Stimulated activated effector memory CD8-positive, alpha-beta T cell treated with anti-CD3 and anti-CD28 coated beads, Interleukin-12 subunit alpha, Interleukin-12 subunit beta, amount 100 ng/mL, for 72 hours (primary cell): ENCODE measurements at regions not wholly inside any gene's neighbourhood (a gene's known extent, or its start where the extent isn't known, plus 50 kb on each side); places are given as distances from the start of the nearest gene placed in this dataset.
A peak's percentile ranks its signal among the peaks of the same experiment; 100 is the strongest.
"Not testable (repeated sequence)": the region's sequence is repeated elsewhere in the genome, so short reads cannot be mapped to it uniquely, and the experiment has no call there.

Experiments
- ATAC-seq: fragments of 150-1000 bp; cut with Tn5 transposase; 2 replicates; pipeline ENCODE4 v1.10.0; 2021
- DNase-seq, 2 donors: peaks; one replicate each; pipeline ENCODE4 v3.0.0; 2021 to 2022; ENCODE audit warnings: low spot score in 2 of 2
- H3K27ac Mint-ChIP-seq: one replicate; pipeline ENCODE4 v1.8.0; 2022; ENCODE audit warnings: mild to moderate bottlenecking, mixed read lengths
- H3K36me3 Mint-ChIP-seq: one replicate; pipeline ENCODE4 v1.8.0; 2022; ENCODE audit warnings: mild to moderate bottlenecking, mixed read lengths
- H3K4me1 Mint-ChIP-seq: one replicate; pipeline ENCODE4 v1.8.0; 2022; ENCODE audit warnings: mixed read lengths
- H3K4me3 Mint-ChIP-seq: one replicate; pipeline ENCODE4 v1.8.0; 2022; ENCODE audit warnings: mild to moderate bottlenecking, mixed read lengths
- H3K9me3 Mint-ChIP-seq: one replicate; pipeline ENCODE4 v1.8.0; 2022; ENCODE audit warnings: mixed read lengths

DNA sequence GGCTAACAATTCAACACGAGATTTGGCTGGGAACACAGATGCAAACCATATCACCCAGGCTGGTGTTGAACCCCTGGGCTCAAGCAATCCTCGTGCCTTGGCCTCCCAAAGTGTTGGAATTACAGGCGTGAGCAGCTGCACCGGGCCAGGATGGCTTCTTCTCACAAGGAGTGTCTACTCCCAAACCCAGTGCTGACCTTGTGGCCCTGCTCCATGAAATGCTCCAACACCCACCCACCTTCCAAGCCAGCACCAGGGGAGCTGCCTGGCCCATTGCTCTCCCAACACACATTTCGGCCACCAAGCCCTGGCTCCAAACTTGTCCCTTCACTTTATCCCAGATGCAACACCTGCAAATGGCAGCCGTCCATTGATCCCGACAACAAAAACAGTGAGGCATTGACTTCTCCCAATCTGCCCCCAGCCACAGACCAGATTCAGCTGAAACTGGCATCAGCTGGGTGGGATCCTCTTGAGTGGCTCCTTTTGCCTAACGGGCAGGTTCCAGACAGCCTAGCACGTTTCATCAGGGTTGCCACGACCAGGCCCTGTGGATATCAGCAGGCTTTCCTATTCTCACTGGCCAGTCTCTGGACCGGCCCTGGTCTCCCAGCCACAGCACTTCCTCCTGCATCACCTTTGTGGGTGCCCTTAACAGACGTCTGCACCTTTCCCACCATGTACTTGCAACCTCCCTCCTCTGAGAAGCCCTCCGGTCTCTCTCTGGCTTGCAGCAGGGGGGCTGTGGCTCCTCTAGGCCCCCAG, 105.7 kb upstream of the CARD11 start:
- H3K4me1 Mint-ChIP-seq, result peaks cover 46% of the 10 kb centered on the region
- no peak overlapping the region for H3K4me3 Mint-ChIP-seq
- ATAC-seq (no peak), DNase-seq (no peak)
- no peaks in the 10 kb centered on the region for H3K9me3 Mint-ChIP-seq
- H3K36me3 Mint-ChIP-seq, result no peaks in the 10 kb centered on the region
- H3K27ac Mint-ChIP-seq, result peak overlapping the region; percentile 27

DNA sequence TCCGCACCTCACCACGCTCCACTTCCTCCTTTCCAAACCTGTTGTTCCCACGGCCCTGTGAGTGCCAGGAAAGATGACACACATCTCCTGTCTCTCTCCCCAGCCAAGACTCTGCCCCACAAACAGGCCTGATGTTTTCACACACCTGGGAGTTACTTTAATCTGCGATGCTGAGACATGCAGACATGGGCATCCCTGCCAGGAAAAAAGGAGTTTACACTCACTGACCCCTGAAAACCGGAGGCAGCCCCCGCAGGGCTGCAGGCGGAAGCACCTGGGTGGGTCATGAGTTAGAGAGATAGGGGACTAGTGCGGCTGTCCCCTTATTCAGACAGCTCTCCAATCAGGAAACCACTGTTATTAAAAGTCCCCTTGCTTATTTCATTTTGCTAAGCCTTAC, 106.4 kb upstream of the CARD11 start:
- peaks cover 52% of the 10 kb centered on the region for H3K4me1 Mint-ChIP-seq
- DNase-seq (no peak), ATAC-seq (no peak)
- H3K4me3 Mint-ChIP-seq, result no peak overlapping the region
- H3K27ac Mint-ChIP-seq, result peak overlapping the region; percentile 27
- no peaks in the 10 kb centered on the region for H3K9me3 Mint-ChIP-seq
- peaks cover 4% of the 10 kb centered on the region for H3K36me3 Mint-ChIP-seq

DNA sequence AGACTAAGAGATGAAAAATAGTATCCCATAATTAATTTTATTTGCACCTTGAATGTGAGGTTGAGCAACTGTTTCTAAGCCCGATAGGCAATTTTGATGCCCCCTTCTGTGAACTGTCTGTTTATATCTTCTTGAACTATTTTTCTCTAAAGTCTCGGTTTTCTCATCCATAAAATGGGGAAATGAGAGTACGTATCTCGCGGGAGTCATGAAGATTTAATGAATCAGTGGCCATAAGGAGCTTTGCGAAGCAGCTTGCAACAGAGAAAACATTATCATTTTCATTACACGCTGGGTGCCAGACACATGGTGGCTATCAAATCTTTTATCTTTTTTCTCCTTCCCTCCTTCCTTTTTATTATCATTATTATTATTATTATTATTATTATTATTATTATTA, 108.1 kb upstream of the CARD11 start:
- H3K27ac Mint-ChIP-seq, result no peak overlapping the region
- H3K4me1 Mint-ChIP-seq, result peaks cover 50% of the 10 kb centered on the region
- ATAC-seq (no peak), DNase-seq (no peak)
- peaks cover 6% of the 10 kb centered on the region for H3K36me3 Mint-ChIP-seq
- no peak overlapping the region for H3K4me3 Mint-ChIP-seq
- H3K9me3 Mint-ChIP-seq, result no peaks in the 10 kb centered on the region

DNA sequence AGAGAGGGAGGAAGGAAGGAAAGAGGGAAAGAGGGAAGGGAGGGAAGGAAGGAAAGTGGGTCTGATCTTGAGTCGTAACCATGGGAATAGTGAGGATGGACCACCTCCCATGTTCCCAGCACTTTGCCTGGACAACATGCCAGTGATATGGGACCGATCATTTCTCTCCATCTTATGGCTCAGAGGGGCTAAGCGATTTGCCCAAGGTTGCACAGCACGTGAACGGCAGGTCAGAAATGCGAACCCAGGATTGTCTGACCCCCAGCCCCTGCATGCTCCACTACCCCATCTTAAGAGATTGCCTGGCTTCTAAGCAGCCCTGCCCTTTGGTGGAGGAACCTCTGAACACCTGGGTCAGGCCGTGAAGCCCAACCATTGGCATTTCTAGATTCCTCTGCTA, 109.0 kb upstream of the CARD11 start:
- Mint-ChIP-seq H3K36me3 (peaks cover 6% of the 10 kb centered on the region), H3K4me3 (no peak overlapping the region), H3K4me1 (peaks cover 53% of the 10 kb centered on the region), H3K27ac (peak overlapping the region; percentile 80), H3K9me3 (no peaks in the 10 kb centered on the region)
- DNase-seq (no peak), ATAC-seq (no peak)

DNA sequence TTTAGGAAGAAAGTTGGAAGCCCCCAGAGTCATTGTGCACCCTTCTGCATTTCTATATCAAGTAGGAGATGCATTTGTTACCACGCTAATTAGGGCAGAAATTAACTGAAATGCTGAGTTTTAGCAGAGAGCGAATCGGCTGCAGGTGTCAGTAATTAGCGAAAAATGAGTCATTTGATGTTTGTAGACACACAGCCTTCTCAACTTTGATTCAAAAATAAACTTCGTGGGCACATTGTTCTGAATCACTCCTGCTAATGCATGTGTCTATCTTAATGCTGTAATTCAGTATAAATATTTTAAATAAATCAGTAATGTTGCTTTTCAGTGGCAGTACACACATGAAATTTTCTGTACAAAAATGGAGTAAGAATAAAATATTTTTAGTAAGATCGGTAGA, 109.5 kb upstream of the CARD11 start:
- no peak overlapping the region for H3K4me3 Mint-ChIP-seq

DNA sequence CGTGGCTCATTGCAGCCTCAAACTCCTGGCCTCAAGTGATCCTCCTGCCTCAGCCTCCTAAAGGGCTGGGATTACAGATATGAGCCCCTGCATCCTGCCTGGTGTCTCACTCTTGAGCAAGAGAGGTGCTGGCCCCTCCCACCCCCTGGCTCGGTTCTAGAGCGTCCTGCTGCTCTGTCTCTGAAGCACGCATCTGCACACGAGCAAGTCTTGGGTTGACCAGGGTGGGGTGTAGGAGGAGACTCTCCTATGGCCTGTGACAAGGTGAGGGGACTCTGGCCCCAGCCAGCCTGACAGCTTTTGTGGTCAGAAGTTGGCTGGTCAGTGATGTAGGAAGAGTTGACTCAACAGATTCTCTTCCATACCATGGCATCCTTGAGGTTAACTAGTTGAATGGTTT, 110.7 kb upstream of the CARD11 start:
- no peaks in the 10 kb centered on the region for H3K9me3 Mint-ChIP-seq
- ATAC-seq, result no peak
- DNase-seq, result no peak
- H3K27ac Mint-ChIP-seq, result no peak overlapping the region
- peaks cover 6% of the 10 kb centered on the region for H3K36me3 Mint-ChIP-seq
- H3K4me3 Mint-ChIP-seq, result no peak overlapping the region
- peaks cover 54% of the 10 kb centered on the region for H3K4me1 Mint-ChIP-seq

More for the DNA sequence above, 109.5 kb upstream of the CARD11 start:
- peaks cover 57% of the 10 kb centered on the region for H3K4me1 Mint-ChIP-seq
- peaks cover 6% of the 10 kb centered on the region for H3K36me3 Mint-ChIP-seq
- H3K27ac Mint-ChIP-seq, result no peak overlapping the region
- ATAC-seq (peak; percentile 79), DNase-seq (no peak)
- no peaks in the 10 kb centered on the region for H3K9me3 Mint-ChIP-seq

DNA sequence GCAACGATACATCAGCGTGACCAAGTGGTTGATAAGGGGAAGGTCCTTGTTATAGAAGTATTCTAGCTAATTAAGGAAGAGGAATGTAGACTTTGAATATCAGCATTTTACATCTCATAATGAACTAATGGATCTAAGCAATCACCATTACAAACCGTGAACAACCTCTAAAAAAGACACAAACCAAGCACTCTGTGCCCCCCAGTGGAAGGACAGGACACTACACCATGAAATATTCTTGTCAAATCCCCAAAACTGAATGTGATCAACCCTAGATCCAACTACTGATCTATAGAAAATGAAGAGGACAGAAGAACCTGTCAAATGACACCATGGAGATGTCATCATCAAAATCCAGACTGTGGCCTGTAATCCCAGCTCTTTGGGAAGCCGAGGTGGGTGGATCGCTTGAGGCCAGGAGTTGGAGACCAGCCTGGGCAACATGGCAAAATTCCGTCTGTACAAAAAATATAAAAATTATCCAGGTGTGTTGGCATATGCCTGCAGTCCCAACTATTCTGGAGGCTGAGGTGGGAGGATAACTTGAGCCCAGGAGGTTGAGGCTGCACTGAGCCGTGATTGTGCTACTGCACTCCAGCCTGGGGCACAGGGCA, 111.3 kb upstream of the CARD11 start:
- Mint-ChIP-seq H3K9me3 (no peaks in the 10 kb centered on the region), H3K27ac (no peak overlapping the region), H3K36me3 (peaks cover 6% of the 10 kb centered on the region), H3K4me3 (no peak overlapping the region), H3K4me1 (peaks cover 48% of the 10 kb centered on the region)
- ATAC-seq (peak; percentile 71), DNase-seq (peak; percentile 44 to 80)

DNA sequence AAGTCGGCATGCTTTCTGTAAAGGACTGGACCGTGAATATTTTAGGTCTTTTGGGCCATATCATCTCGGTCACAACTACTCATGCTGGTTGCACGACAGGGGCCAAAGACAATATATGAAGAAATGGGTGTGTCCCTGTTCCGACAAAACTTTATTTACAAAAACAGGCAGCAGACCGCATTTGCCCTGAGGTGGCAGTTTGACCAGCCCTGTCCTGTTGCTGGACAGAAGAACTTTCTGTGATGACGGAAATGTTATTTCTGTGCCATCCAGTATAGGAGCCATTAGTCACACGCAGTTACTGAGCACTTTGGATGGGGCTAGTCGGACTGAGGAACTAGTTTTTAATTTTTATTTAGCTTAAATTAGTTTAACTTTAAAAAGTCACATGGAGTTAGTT, 112.8 kb upstream of the CARD11 start:
- DNase-seq (no peak), ATAC-seq (no peak)
- Mint-ChIP-seq H3K9me3 (no peaks in the 10 kb centered on the region), H3K36me3 (peaks cover 6% of the 10 kb centered on the region), H3K4me1 (peaks cover 44% of the 10 kb centered on the region), H3K4me3 (no peak overlapping the region), H3K27ac (no peak overlapping the region)

DNA sequence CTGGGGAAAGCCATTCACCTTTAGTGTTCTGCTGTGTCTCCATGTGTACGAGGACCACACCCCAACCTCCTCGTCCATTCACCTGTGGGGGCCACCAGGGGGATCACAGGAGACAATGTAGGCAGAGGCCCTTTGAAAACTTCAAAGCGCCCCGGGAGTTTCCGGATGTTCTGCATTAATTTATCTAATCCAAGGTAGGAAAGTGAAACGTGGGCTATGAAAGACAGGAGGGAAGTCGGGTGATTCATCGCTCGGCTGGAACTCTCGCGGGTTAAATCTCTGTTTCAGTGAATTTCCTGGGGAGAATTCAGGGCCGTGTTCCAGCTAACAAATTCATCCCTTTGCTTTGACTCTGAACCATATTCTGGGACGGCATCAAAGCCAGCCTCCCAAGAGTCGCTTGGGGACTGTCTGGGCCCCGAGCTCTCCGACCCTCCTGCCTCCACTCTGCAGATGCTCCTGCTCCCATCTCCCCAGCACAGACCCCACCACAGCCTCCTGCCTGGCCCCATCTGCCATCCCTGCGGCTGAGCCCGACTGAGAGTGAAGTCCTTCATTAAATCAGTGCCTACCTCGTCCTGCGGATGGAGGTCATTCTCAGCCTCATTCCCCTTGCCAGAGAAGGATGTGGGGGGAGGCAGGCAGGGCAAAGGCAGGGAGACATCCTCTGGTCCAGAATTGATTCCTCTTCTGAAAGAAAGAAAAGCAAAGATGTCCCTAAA, 114.1 kb upstream of the CARD11 start:
- Mint-ChIP-seq H3K36me3 (peaks cover 6% of the 10 kb centered on the region), H3K9me3 (no peaks in the 10 kb centered on the region), H3K27ac (no peak overlapping the region), H3K4me1 (peaks cover 35% of the 10 kb centered on the region), H3K4me3 (no peak overlapping the region)
- ATAC-seq (no peak), DNase-seq (no peak)

DNA sequence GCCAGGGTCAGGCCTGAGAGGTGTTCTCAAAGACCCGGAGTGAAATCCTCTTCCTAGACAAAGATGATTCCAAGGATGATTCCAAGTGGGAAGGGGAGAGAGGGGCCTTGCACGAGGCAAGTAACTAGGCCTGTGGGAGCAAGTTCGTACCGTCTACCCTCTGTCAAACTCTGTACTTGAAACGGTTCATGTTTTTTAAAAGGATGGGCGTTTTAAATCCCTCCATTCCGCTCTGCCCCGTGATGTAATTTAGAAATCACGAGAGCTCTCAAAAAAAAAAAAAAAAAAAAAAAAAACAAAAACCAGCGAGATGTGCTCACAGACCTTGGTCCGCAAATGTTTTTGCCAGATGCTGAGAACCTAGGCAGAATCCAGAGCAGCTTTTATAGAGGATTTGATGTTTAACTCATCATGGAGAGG, 114.7 kb upstream of the CARD11 start:
- H3K4me1 Mint-ChIP-seq, result peaks cover 28% of the 10 kb centered on the region
- no peak for ATAC-seq

DNA sequence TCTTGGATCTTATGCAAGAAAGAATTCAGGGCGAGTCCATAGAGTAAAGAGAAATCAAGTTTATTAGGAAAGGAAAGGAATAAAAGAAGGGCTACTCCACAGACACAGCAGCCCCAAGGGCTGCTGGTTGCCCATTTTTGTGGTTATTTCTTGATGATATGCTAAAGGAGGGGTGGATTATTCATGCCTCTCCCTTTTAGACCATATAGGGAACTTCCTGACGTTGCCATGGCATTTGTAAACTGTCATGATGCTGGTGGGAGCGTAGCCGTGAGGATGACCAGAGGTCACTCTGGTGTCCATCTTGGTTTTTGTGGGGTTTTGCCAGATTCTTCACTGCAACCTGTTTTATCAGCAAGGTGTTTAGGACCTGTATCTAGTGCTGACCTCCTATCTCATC, 115.4 kb upstream of the CARD11 start:
- DNase-seq (no peak), ATAC-seq (no peak)
- no peak overlapping the region for H3K4me3 Mint-ChIP-seq
- H3K27ac Mint-ChIP-seq, result no peak overlapping the region
- H3K36me3 Mint-ChIP-seq, result peaks cover 6% of the 10 kb centered on the region
- H3K4me1 Mint-ChIP-seq, result peaks cover 23% of the 10 kb centered on the region
- no peaks in the 10 kb centered on the region for H3K9me3 Mint-ChIP-seq

More for the DNA sequence above, 114.7 kb upstream of the CARD11 start:
- no peaks in the 10 kb centered on the region for H3K9me3 Mint-ChIP-seq
- H3K36me3 Mint-ChIP-seq, result peaks cover 6% of the 10 kb centered on the region
- H3K27ac Mint-ChIP-seq, result no peak overlapping the region
- DNase-seq, result no peak
- no peak overlapping the region for H3K4me3 Mint-ChIP-seq

DNA sequence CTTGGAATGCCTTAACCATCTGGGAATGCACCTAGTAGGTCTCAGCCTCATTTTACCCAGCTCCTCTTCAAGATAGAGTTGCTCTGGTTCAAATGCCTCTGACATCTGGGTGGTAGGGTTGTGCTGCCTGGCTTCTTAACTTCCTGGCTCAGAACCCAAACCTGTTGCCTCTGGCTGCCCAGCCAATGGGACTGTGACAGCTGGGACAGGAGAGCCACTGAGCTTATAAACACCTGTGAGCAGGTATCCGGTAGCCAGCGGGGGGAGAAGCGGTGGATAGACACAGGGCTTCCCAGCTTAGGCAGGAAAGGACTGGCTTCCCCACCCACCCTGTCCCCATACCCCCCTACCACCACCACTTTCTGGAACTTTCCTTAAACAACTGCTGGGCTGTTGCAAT, 115.8 kb upstream of the CARD11 start:
- Mint-ChIP-seq H3K36me3 (peaks cover 6% of the 10 kb centered on the region), H3K4me3 (no peak overlapping the region), H3K27ac (no peak overlapping the region), H3K4me1 (peaks cover 19% of the 10 kb centered on the region), H3K9me3 (no peaks in the 10 kb centered on the region)
- ATAC-seq, result no peak
- DNase-seq, result no peak

DNA sequence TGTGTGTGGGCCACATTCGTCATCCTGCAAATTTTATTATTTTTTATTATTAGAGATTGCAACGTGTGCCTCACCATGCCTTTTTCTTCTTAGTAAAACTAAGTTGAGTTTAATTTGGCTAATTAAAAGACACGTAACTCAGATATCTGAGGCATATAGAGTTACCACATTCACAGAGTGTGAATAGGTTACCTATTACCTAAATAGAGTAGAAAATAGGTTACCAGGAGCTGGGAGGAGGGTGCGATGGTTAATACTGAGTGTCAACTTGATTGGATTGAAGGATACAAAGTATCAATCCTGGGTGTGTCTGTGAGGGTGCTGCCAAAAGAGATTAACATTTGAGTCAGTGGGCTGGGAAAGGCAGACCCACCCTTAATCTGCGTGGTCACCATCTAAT, 116.3 kb upstream of the CARD11 start:
- not testable (repeated sequence) for H3K4me3 Mint-ChIP-seq, ATAC-seq, H3K36me3 Mint-ChIP-seq, H3K27ac Mint-ChIP-seq, DNase-seq, H3K9me3 Mint-ChIP-seq
- peaks cover 14% of the 10 kb centered on the region for H3K4me1 Mint-ChIP-seq

DNA sequence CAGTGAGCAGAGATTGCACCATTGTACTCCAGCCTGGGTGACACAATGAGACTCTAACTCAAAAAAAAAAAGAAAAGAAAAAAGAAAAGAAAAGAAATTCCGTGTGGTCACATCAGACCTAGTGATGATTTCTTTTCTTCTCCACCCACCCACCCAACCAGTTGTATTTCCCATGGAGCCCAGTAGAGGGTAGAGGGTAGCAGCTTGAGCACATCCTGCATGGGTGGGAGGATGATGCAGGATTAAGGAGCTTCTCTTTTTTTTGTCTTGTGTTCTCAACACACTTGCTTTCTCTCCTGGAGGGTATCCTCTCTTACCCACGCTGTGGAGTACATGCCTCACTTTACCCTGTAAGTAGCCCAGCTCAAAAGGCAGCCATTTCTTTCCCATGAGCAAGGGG, 118.6 kb upstream of the CARD11 start:
- Mint-ChIP-seq H3K9me3 (no peaks in the 10 kb centered on the region), H3K4me3 (no peak overlapping the region), H3K36me3 (no peaks in the 10 kb centered on the region), H3K27ac (no peak overlapping the region), H3K4me1 (peaks cover 9% of the 10 kb centered on the region)
- ATAC-seq, result peak; percentile 39
- no peak for DNase-seq

DNA sequence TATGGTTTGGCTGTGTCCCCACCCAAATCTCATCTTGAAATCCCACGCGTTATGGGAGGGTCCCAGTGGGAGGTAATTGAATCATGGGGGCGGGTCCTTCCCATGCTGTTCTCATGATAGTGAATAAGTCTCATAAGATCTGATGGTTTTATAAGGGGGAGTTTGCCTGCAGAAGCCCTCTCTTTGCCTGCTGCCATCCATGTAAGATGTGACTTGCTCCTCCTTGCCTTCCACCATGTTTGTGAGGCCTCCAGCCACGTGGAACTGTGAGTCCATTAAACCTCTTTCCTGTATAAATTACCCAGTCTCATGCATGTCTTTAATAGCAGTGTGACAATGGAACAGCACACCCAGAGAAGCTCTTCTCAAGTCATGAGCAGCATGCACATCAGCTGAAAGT, 119.1 kb upstream of the CARD11 start:
- H3K27ac Mint-ChIP-seq, H3K9me3 Mint-ChIP-seq, H3K4me3 Mint-ChIP-seq, DNase-seq, ATAC-seq, H3K4me1 Mint-ChIP-seq, H3K36me3 Mint-ChIP-seq: not testable (repeated sequence)

DNA sequence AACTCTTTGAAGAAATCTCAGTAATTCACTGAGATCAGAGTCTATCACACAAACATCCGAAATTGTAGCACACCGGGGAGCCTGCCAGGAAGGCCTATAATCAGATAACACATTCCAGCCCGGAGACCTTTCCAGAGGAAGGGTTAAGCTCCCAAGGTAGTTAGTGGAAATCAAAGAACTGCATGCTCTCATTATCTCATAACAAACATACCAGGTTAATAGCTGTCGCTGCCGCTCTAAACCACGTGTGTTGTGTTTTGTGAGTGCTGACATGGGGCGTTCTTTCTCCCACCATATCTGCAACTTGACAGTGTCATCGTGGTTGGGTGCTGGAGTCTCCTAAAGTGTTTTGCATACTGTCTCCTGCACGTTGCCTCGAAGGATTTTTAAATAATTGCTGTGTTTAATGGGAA, 120.7 kb upstream of the CARD11 start:
- Mint-ChIP-seq H3K27ac (no peak overlapping the region), H3K4me1 (peaks cover 9% of the 10 kb centered on the region), H3K4me3 (no peak overlapping the region), H3K36me3 (no peaks in the 10 kb centered on the region), H3K9me3 (no peaks in the 10 kb centered on the region)
- no peak for DNase-seq
- ATAC-seq, result no peak
